ENCODE measurements at regions not wholly inside any gene's neighbourhood (a gene's known extent, or its start where the extent isn't known, plus 50 kb on each side); places are given as distances from the start of the nearest gene placed in this dataset.

DNA sequence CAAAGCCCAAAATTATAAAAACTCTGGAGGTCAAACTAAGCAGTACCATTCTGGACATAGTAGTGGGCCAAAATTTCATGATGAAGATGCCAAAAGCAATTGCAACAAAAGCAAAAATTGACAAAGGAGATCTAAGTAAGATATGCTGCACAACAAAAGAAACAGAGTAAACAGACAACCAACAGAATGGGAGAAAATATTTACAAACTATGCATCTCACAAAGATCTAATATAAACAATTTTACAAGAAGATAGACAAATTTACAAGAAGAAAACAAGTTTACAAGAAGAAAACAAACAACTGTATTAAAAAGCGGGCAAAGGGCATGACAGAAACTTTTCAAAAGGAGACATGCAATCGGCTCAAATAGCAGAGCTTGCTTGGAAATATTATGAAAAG lies 396.9 kb downstream of the CDH9 start:
- no peak overlapping the region for H2BK120ac ChIP-seq (ENCODE audit: low read depth, low read length, poor library complexity, severe bottlenecking)
- no peak overlapping the region for H2BK5ac ChIP-seq (ENCODE audit: insufficient read length, low read length)
- H3K4ac ChIP-seq (ENCODE audit: low read depth, low read length), result no peak overlapping the region
- H3K18ac ChIP-seq (ENCODE audit: insufficient read length, low read depth, low read length), result no peak overlapping the region
- H4K8ac ChIP-seq (replicated peaks; ENCODE audit: insufficient read length, low read depth, low read length), result no peak overlapping the region
- H3K9ac ChIP-seq (ENCODE audit: extremely low read depth, insufficient read length, low read length), result no peak overlapping the region
- peaks cover 0 to 9% of the 10 kb centered on the region in 2 experiments; a peak in 2 of 5 replicates for H3K9me3 Mint-ChIP-seq
- DNase-seq, result no peak
- H3K4me3 Mint-ChIP-seq, result no peak overlapping the region; a peak in 1 of 5 replicates
- no peak overlapping the region for H3K27ac ChIP-seq (ENCODE audit: insufficient read length, low read depth, low read length)
- no peaks in the 10 kb centered on the region for H3K27me3 ChIP-seq (ENCODE audit: insufficient read depth, low read length)
- H4K5ac ChIP-seq (ENCODE audit: insufficient read length, low read depth, low read length), result no peak overlapping the region
- no peak overlapping the region for H3K4me2 ChIP-seq (ENCODE audit: insufficient read depth, insufficient read length, low read length)
- no peaks in the 10 kb centered on the region for H3K4me1 ChIP-seq (ENCODE audit: insufficient read depth, low read length)
- WGBS (ENCODE audit: extremely low coverage, insufficient read length, low lambda C conversion rate), result no CpG with 5 or more reads among the region's 2 CpGs
- no peak overlapping the region for H4K91ac ChIP-seq (ENCODE audit: insufficient read length, low read depth, low read length)
- no peaks in the 10 kb centered on the region for H4K20me1 ChIP-seq (ENCODE audit: control insufficient read depth, insufficient read depth, insufficient read length)
- H3K23ac ChIP-seq (ENCODE audit: insufficient read length, low read depth, low read length), result no peak overlapping the region
- no peaks in the 10 kb centered on the region for H3K9me3 ChIP-seq (ENCODE audit: control insufficient read depth, low read depth, low read length)
- H3K14ac ChIP-seq (ENCODE audit: insufficient read depth, low read length), result no peak overlapping the region
- no peak overlapping the region for H3K56ac ChIP-seq (ENCODE audit: insufficient read length, low read depth, low read length)
- H2AFZ ChIP-seq (ENCODE audit: low read length), result no peak overlapping the region
- no peaks in the 10 kb centered on the region for H3K27me3 Mint-ChIP-seq (ENCODE audit: low read depth)
- H3K23me2 ChIP-seq (ENCODE audit: insufficient read length, low read depth, low read length, poor library complexity, severe bottlenecking), result no peaks in the 10 kb centered on the region
- no peak overlapping the region for H2AK5ac ChIP-seq (ENCODE audit: insufficient read length, low read length)
- H3K79me1 ChIP-seq (ENCODE audit: insufficient read depth, low read depth, low read length, poor library complexity, severe bottlenecking), result no peaks in the 10 kb centered on the region
- H2BK12ac ChIP-seq (ENCODE audit: insufficient read length, low read depth, low read length), result no peak overlapping the region
- H2BK15ac ChIP-seq (ENCODE audit: low read depth, low read length), result no peak overlapping the region
- no peaks in the 10 kb centered on the region for H3K4me1 Mint-ChIP-seq
- no peak overlapping the region for H3K27ac Mint-ChIP-seq
- H3T11ph ChIP-seq (ENCODE audit: low read length), result no peak overlapping the region
- no peaks in the 10 kb centered on the region for H3K79me2 ChIP-seq (ENCODE audit: insufficient read depth, low read length)
- TF ChIP-seq, protein P1, sequence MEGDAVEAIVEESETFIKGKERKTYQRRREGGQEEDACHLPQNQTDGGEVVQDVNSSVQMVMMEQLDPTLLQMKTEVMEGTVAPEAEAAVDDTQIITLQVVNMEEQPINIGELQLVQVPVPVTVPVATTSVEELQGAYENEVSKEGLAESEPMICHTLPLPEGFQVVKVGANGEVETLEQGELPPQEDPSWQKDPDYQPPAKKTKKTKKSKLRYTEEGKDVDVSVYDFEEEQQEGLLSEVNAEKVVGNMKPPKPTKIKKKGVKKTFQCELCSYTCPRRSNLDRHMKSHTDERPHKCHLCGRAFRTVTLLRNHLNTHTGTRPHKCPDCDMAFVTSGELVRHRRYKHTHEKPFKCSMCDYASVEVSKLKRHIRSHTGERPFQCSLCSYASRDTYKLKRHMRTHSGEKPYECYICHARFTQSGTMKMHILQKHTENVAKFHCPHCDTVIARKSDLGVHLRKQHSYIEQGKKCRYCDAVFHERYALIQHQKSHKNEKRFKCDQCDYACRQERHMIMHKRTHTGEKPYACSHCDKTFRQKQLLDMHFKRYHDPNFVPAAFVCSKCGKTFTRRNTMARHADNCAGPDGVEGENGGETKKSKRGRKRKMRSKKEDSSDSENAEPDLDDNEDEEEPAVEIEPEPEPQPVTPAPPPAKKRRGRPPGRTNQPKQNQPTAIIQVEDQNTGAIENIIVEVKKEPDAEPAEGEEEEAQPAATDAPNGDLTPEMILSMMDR (conservative IDR thresholded peaks at IDR 0.05), result no peak
- H2BK20ac ChIP-seq (ENCODE audit: low read depth, low read length, poor library complexity, severe bottlenecking), result no peak overlapping the region
- peaks cover 0 to 2% (median 0%) of the 10 kb centered on the region in 3 experiments; a peak in 2 of 7 replicates for H3K36me3 Mint-ChIP-seq (ENCODE audit: insufficient read depth in 1 of 3, low read depth in 3 of 3)
